Heart left ventricle (tissue), 13 donors: ENCODE measurements at regions not wholly inside any gene's neighbourhood (a gene's known extent, or its start where the extent isn't known, plus 50 kb on each side); places are given as distances from the start of the nearest gene placed in this dataset.

Source experiments
- POLR2A ChIP-seq, 2 donors: fragments of 450-650 bp; IDR thresholded peaks; one replicate each; pipeline ENCODE4 v1.6.1; 2017; ENCODE audit warnings: antibody characterized with exemption in 2 of 2, mild to moderate bottlenecking in 2 of 2, moderate library complexity in 2 of 2
- TF ChIP-seq, protein P1 (sequence below), 12 donors: fragments of 200-600 bp; sonication (generic) in 4 of 12; IDR thresholded peaks; one replicate each; pipeline versions ENCODE4 v1.5.0 to v1.8.0; 2018 to 2022; ENCODE audit warnings: antibody characterized with exemption in 12 of 12, mild to moderate bottlenecking in 5 of 12
- donor health status: ischemic (EF 13 %, LVEDD 7.1; RV severe dilation, severe dysfunction).
- donor health status: DM: no; HTN: yes; CAD: no.
- donor health status: DM: no; HTN: no; CAD: no.
- donor health status: ischemic (EF 25% LVEDD 6.9; RV normal size, moderate dysfunction).
- donor health status: ischemic (EF 25% LVEDD 5.7; RV mildly dilated, moderate dysfunction).
- donor health status: ischemic (EF 35%, LVEDD 5.7; RV mildly dilated, moderate dysfunction).
- donor health status: nonischemic (EF 11% LVEDD 7.7; RV severe dilation, severe dysfunction).
- donor health status: DM: yes; HTN: yes; CAD: no.
- donor health status: PGD.
- donor health status: ischemic (EF 29% LVEDD 5.4; RV normal size, mild dysfunction).
- donor health status: nonischemic (EF 23%, LVEDD 6.1; RV moderate dilation, normal function).

GRCh38 chr19:31597616-31598015 is 248.4 kb upstream of the TSHZ3 start:
- no peak for TF ChIP-seq POLR2A (IDR thresholded peaks at IDR 0.05)
- TF ChIP-seq, protein P1, sequence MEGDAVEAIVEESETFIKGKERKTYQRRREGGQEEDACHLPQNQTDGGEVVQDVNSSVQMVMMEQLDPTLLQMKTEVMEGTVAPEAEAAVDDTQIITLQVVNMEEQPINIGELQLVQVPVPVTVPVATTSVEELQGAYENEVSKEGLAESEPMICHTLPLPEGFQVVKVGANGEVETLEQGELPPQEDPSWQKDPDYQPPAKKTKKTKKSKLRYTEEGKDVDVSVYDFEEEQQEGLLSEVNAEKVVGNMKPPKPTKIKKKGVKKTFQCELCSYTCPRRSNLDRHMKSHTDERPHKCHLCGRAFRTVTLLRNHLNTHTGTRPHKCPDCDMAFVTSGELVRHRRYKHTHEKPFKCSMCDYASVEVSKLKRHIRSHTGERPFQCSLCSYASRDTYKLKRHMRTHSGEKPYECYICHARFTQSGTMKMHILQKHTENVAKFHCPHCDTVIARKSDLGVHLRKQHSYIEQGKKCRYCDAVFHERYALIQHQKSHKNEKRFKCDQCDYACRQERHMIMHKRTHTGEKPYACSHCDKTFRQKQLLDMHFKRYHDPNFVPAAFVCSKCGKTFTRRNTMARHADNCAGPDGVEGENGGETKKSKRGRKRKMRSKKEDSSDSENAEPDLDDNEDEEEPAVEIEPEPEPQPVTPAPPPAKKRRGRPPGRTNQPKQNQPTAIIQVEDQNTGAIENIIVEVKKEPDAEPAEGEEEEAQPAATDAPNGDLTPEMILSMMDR (IDR thresholded peaks at IDR 0.05) = no peak
